Neutrophil (primary cell): ENCODE measurements at regions not wholly inside any gene's neighbourhood (a gene's known extent, or its start where the extent isn't known, plus 50 kb on each side); places are given as distances from the start of the nearest gene placed in this dataset.

Source experiments
- H3K27ac ChIP-seq: fragments of 200-600 bp; sonication (generic); 2 replicates; pipeline ENCODE4 v1.5.1; 2016; ENCODE audit warnings: mild to moderate bottlenecking, moderate library complexity
- H3K27me3 ChIP-seq: fragments of 200-600 bp; sonication (generic); 2 replicates; pipeline ENCODE4 v1.6.0; 2016; ENCODE audit warnings: mild to moderate bottlenecking
- H3K36me3 ChIP-seq: fragments of 200-600 bp; sonication (generic); 2 replicates; pipeline ENCODE4 v1.5.1; 2017
- H3K4me1 ChIP-seq, 2 experiments: fragments of 200-600 bp in 1 of 2; sonication (generic) in 1 of 2; 1 replicate in 1 of 2; 2 replicates in 1 of 2; pipeline versions ENCODE4 v1.5.1 to v1.6.1; 2013 to 2016; ENCODE audit warnings: low read depth in 1 of 2, low read length in 1 of 2, mild to moderate bottlenecking in 1 of 2, moderate library complexity in 1 of 2; ENCODE audit not compliant: control insufficient read depth in 1 of 2, insufficient read depth in 1 of 2
- H3K4me3 ChIP-seq, 2 experiments: fragments of 200-600 bp in 1 of 2; sonication (generic) in 1 of 2; 1 replicate in 1 of 2; 2 replicates in 1 of 2; pipeline ENCODE4 v1.5.1; 2013 to 2016; ENCODE audit warnings: low read depth in 1 of 2, low read length in 1 of 2, mild to moderate bottlenecking in 1 of 2, moderate library complexity in 1 of 2
- H3K9me3 ChIP-seq: fragments of 200-600 bp; sonication (generic); 2 replicates; pipeline ENCODE4 v1.5.1; 2016
- CTCF ChIP-seq: fragments of 200-600 bp; sonication (generic); IDR thresholded peaks from 2 replicates; pipeline ENCODE4 v1.5.1; 2016; ENCODE audit warnings: antibody characterized with exemption

- H3K36me3 ChIP-seq: no peaks in the 10 kb centered on the region
- TF ChIP-seq CTCF: no peak
- H3K9me3 ChIP-seq: no peaks in the 10 kb centered on the region
- H3K4me3 ChIP-seq: no peak overlapping the region
- peaks cover 100% of the 10 kb centered on the region for H3K27me3 ChIP-seq
- no peak overlapping the region for H3K27ac ChIP-seq
- H3K4me1 ChIP-seq: no peaks in the 10 kb centered on the region
Measured at GRCh38 chr11:19347911-19348310, 107.2 kb upstream of the E2F8 start.

- Histone ChIP-seq H3K4me1 (no peaks in the 10 kb centered on the region), H3K27ac (no peak overlapping the region), H3K27me3 (peaks cover 100% of the 10 kb centered on the region), H3K4me3 (no peak overlapping the region), H3K36me3 (no peaks in the 10 kb centered on the region), H3K9me3 (no peaks in the 10 kb centered on the region)
- TF ChIP-seq CTCF: no peak
Measured at GRCh38 chr11:19345848-19346681, 105.3 kb upstream of the E2F8 start.

- Histone ChIP-seq H3K27me3 (peaks cover 100% of the 10 kb centered on the region), H3K27ac (no peak overlapping the region), H3K36me3 (no peaks in the 10 kb centered on the region), H3K4me3 (no peak overlapping the region), H3K4me1 (no peaks in the 10 kb centered on the region), H3K9me3 (no peaks in the 10 kb centered on the region)
- TF ChIP-seq CTCF: no peak
Measured at GRCh38 chr11:19345519-19345847, 104.7 kb upstream of the E2F8 start.

- no peak overlapping the region for H3K4me3 ChIP-seq
- TF ChIP-seq CTCF: no peak
- H3K4me1 ChIP-seq: no peaks in the 10 kb centered on the region
- H3K36me3 ChIP-seq: no peaks in the 10 kb centered on the region
- peaks cover 100% of the 10 kb centered on the region for H3K27me3 ChIP-seq
- no peak overlapping the region for H3K27ac ChIP-seq
- H3K9me3 ChIP-seq: no peaks in the 10 kb centered on the region
Measured at GRCh38 chr11:19344661-19345518, 104.1 kb upstream of the E2F8 start.

GRCh38 chr11:19342036-19342435 is 101.3 kb upstream of the E2F8 start:
- TF ChIP-seq CTCF: no peak
- Histone ChIP-seq H3K4me1 (no peaks in the 10 kb centered on the region), H3K9me3 (no peaks in the 10 kb centered on the region), H3K36me3 (no peaks in the 10 kb centered on the region), H3K4me3 (no peak overlapping the region), H3K27ac (no peak overlapping the region), H3K27me3 (peaks cover 100% of the 10 kb centered on the region)
